Fibroblast of the aortic adventitia (primary cell): ENCODE measurements at regions not wholly inside any gene's neighbourhood (a gene's known extent, or its start where the extent isn't known, plus 50 kb on each side); places are given as distances from the start of the nearest gene placed in this dataset.

Experiments used
- DNase-seq: peaks from one replicate; pipeline ENCODE4 v3.0.0-alpha.2; 2010; ENCODE audit warnings: low read depth
- H3K4me3 ChIP-seq: 2 replicates; pipeline ENCODE4 v1.5.1; 2011; ENCODE audit warnings: low read depth, mild to moderate bottlenecking, control low read depth, low read length, moderate library complexity
- CTCF ChIP-seq: IDR thresholded peaks from 2 replicates; pipeline ENCODE4 v1.5.1; 2011; ENCODE audit warnings: mild to moderate bottlenecking, low read length, control low read depth, inconsistent platforms; ENCODE audit not compliant: insufficient read depth

GRCh38 chr14:101247842-101248725, 313.2 kb upstream of the DIO3 start:
- no peak for DNase-seq
- no peak overlapping the region for H3K4me3 ChIP-seq
- TF ChIP-seq CTCF: no peak

DNA sequence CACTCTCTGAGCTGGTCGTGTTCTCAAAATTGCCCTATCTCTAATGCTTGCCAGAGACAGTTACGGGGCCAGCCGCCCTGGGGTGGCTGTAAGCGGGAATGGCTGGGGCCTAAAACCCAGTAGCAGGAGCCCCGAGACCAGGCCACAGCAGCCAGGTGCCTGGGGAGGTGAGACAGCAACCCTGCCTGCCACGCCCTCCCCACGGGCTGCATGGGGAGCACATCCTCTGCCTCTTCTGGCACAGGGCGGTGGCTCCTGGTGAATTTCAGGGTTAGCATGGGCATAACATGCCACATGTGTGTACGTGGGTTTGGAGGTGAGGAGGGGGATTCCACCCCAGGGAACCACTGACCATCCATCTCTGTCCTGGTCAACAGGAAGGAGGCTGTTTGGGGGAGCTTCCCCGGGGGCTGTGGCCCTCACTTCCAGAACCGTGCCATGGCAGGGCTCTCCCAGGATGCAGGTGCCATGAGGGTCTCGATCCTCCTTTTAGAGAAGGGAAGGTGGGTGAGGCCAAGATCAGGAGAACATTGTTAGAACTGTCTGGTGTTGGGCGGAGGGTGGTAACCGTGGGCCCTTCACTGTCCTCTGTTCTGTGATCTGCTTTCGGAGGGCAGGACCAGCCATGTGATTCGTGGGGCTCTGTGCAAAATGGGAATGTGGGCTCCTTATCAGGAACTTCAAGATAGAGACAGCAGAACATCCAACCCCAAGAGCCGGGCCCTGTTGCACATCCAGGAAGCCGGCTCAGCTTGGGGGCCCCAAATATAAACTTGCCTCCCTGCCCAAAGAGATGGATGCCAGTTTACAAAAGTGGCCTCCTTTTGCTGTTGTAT, 312.2 kb upstream of the DIO3 start:
- TF ChIP-seq CTCF: no peak
- DNase-seq: no peak
- no peak overlapping the region for H3K4me3 ChIP-seq

DNA sequence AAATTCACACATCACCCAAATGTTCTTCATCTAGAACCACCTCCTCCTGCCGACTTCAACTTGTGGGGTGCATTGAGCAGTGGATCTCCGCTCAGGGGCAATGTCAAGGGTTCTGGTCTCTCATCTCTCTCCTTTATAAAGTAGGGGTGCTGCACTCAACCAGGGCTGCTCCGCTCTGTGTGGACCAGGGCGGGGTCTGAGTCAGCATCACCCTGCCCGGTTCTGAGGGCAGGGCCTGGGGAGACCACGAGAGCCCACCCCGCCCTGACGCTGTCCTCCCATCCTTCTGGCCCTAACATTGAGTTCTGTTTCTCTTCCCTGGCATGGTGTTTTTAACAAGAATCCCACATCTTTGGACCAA, 311.6 kb upstream of the DIO3 start:
- H3K4me3 ChIP-seq: no peak overlapping the region
- no peak for DNase-seq
- no peak for TF ChIP-seq CTCF

GRCh38 chr14:101250336-101250947, 310.9 kb upstream of the DIO3 start:
- H3K4me3 ChIP-seq: no peak overlapping the region
- DNase-seq: no peak
- TF ChIP-seq CTCF: no peak

DNA sequence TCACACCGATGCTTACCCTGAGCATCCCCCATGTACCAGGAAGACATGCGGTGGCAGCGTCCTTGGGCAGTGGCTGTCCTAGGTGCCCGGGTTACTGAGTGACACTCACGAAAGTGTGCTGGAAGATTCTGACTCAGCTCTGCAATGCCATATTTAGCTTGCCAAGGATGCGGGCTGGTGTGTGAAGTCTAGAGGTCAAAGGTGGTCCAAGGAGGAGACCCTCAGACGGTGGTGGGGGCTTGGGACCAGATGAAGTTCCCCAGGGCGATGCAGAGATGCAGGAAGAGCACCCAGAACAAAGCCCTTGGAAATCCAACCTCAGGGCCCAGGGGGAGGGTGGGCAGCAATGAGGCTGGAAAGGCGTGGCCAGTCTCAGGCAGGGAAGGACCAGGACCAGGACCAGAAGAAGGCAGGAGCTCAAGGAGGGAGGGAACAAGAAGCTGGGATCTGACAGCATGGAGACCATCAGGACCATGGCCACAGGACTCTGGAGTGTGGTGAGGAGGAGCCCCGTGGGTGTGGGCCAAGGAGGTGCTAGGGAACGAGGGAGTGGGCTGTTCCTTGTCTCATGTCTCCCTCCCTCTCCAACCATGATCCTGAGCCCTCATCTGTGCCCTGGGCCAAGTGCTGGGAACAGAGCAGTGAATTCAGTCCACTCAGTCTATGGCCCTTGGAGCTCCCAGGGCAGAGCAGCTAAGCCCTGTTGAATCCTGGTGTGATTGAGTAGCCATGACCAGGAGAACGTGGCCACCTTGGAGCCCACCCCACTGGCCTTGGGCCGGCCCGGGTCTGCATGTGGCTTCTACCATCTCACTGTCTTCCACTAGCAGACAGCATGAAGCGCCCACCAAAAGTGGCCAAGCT, 310.1 kb upstream of the DIO3 start:
- TF ChIP-seq CTCF: no peak
- H3K4me3 ChIP-seq: no peak overlapping the region
- no peak for DNase-seq
